ENCODE measurements at regions not wholly inside any gene's neighbourhood (a gene's known extent, or its start where the extent isn't known, plus 50 kb on each side); places are given as distances from the start of the nearest gene placed in this dataset.

- TF ChIP-seq POLR2A (IDR thresholded peaks at IDR 0.05; ENCODE audit: low read length) (no peak), GATA1 (IDR thresholded peaks at IDR 0.05; ENCODE audit: low read depth, low read length) (no peak)
Observed at GRCh38 chr12:63423839-63424238, 244.5 kb downstream of the DPY19L2 start.

Measured in erythroblast (primary cell).